ENCODE measurements at regions not wholly inside any gene's neighbourhood (a gene's known extent, or its start where the extent isn't known, plus 50 kb on each side); places are given as distances from the start of the nearest gene placed in this dataset.

DNA sequence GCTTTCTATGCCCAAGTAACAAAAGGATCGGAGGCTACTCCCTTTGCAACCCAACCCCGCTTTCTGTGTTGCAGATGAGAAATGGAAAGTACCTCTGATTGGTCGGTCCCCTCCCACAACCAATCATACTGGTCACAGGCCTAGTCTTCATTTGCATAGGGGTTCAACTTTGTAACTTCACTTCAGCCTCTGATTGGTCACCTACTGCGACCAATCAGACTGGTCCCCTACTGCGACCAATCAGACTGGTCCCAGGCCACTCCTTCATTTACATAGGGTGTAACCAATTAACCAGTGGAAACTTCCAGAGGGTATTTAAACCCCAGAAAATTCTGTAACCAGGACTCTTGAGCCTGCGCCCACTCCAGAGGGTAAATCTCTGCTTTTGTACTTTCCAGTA, 906.4 kb upstream of the TMEM132C start:
- H3K27ac ChIP-seq: no peak overlapping the region
- intact Hi-C loops (cut with DNase I; ENCODE audit: low total_unique reads): no loop called here
- peaks cover 0 to 9% (median 0%) of the 10 kb centered on the region in 8 donors for H3K9me3 ChIP-seq
- H3K4me1 ChIP-seq: no peaks in the 10 kb centered on the region
- no peak for DNase-seq
- WGBS, 5 donors: 80 to 95% (median 89%) methylated on average over 6 of the region's 6 CpGs
- H3K4me3 ChIP-seq: no peak overlapping the region
- H3K36me3 ChIP-seq: no peaks in the 10 kb centered on the region
- TF ChIP-seq, protein P1, sequence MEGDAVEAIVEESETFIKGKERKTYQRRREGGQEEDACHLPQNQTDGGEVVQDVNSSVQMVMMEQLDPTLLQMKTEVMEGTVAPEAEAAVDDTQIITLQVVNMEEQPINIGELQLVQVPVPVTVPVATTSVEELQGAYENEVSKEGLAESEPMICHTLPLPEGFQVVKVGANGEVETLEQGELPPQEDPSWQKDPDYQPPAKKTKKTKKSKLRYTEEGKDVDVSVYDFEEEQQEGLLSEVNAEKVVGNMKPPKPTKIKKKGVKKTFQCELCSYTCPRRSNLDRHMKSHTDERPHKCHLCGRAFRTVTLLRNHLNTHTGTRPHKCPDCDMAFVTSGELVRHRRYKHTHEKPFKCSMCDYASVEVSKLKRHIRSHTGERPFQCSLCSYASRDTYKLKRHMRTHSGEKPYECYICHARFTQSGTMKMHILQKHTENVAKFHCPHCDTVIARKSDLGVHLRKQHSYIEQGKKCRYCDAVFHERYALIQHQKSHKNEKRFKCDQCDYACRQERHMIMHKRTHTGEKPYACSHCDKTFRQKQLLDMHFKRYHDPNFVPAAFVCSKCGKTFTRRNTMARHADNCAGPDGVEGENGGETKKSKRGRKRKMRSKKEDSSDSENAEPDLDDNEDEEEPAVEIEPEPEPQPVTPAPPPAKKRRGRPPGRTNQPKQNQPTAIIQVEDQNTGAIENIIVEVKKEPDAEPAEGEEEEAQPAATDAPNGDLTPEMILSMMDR (IDR thresholded peaks at IDR 0.05 in 8 of 11, conservative IDR thresholded peaks at IDR 0.05 in 3 of 11): no peak
- no peak for TF ChIP-seq POLR2A (IDR thresholded peaks at IDR 0.05)
- no peak for TF ChIP-seq POLR2AphosphoS5 (IDR thresholded peaks at IDR 0.05)
- no peaks in the 10 kb centered on the region for H3K27me3 ChIP-seq (replicated peaks in 1 of 7)

DNA sequence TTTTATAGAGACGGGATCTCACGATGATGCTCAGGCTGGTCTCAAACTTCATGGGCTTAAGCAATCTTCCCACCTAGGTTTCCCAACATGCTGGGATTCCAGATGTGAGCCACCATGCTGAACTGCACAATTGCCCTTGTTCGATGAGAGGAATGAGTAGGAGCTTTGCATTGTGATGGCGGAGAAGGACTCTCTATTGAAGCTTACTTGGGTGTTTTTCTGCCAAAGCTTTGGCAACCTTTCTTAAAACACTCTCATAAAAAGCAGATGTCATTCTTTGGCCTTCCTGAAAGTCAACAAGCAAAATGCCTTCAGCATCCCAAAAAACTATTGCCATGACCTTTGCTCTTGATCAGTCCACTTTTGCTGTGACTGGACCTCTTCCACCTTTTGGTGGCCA, 904.8 kb upstream of the TMEM132C start:
- TF ChIP-seq POLR2AphosphoS5 (IDR thresholded peaks at IDR 0.05) (no peak), POLR2A (IDR thresholded peaks at IDR 0.05) (no peak)
- TF ChIP-seq, protein P1 (IDR thresholded peaks at IDR 0.05 in 8 of 11, conservative IDR thresholded peaks at IDR 0.05 in 3 of 11): no peak
- Histone ChIP-seq H3K4me3 (no peak overlapping the region), H3K36me3 (no peaks in the 10 kb centered on the region), H3K4me1 (no peaks in the 10 kb centered on the region), H3K9me3 (peaks cover 0 to 9% (median 0%) of the 10 kb centered on the region in 8 donors), H3K27ac (no peak overlapping the region), H3K27me3 (replicated peaks in 1 of 7) (no peaks in the 10 kb centered on the region)
- intact Hi-C loops (cut with DNase I; ENCODE audit: low total_unique reads): no loop called here
- 86 to 99% (median 94%) methylated on average over 4 of the region's 4 CpGs for WGBS, 5 donors
- DNase-seq: no peak

DNA sequence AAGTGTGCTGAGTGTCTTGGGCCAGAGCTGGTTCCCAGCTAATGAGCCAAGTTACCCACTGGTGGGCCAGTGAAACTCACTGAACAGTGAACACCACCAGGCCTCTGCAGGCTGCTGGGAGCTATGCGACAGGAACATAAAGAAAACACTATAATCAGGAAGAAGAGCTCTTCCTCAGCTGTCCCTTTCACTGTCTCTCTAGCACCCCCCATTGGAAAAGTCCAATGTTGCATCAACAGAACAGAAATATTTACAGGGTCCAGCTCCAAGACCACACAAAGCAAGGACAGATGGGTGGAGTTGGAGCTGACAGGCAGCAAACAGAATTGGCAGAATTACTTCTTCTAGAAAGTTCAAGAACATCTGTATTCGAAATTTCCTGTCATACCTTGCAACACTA, 903.6 kb upstream of the TMEM132C start:
- TF ChIP-seq POLR2A (IDR thresholded peaks at IDR 0.05) (no peak), POLR2AphosphoS5 (IDR thresholded peaks at IDR 0.05) (no peak)
- TF ChIP-seq, protein P1 (IDR thresholded peaks at IDR 0.05 in 8 of 11, conservative IDR thresholded peaks at IDR 0.05 in 3 of 11): no peak
- Histone ChIP-seq H3K9me3 (peaks cover 0 to 13% (median 1%) of the 10 kb centered on the region in 8 donors), H3K27ac (no peak overlapping the region), H3K27me3 (replicated peaks in 1 of 7) (no peaks in the 10 kb centered on the region), H3K4me1 (no peaks in the 10 kb centered on the region), H3K4me3 (no peak overlapping the region), H3K36me3 (no peaks in the 10 kb centered on the region)
- no peak for DNase-seq
- 42 to 58% (median 55%) methylated on average over 2 of the region's 2 CpGs for WGBS, 5 donors
- intact Hi-C loops (cut with DNase I; ENCODE audit: low total_unique reads): no loop called here

DNA sequence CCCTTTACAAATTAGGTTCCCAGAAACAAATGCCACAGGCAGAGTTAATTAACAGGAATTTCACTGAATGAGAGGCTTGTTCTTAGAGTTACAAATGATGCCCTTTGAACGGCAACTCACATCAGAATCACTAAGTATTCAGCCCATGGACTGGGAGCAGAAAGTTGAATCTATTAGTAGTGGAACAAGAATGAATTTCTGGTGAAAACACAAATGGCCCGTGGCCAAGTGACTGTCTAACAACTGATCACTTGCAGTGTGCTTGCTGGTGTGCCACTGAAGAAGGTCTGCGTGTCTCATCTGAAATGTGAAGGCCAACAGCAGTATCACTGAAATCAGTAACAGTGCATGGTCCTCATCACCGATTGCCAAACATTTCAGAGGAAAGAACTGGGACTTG, 893.4 kb upstream of the TMEM132C start:
- Histone ChIP-seq H3K27me3 (replicated peaks in 1 of 7) (no peaks in the 10 kb centered on the region), H3K4me3 (no peak overlapping the region), H3K4me1 (no peaks in the 10 kb centered on the region), H3K36me3 (no peaks in the 10 kb centered on the region), H3K9me3 (peaks cover 0 to 9% (median 0%) of the 10 kb centered on the region in 8 donors), H3K27ac (no peak overlapping the region)
- no peak for DNase-seq
- TF ChIP-seq, protein P1 (IDR thresholded peaks at IDR 0.05 in 8 of 11, conservative IDR thresholded peaks at IDR 0.05 in 3 of 11): no peak
- TF ChIP-seq POLR2AphosphoS5 (IDR thresholded peaks at IDR 0.05) (no peak), POLR2A (IDR thresholded peaks at IDR 0.05) (no peak)
- WGBS, 5 donors: 85 to 90% (median 89%) methylated on average over 4 of the region's 4 CpGs
- intact Hi-C loops (cut with DNase I; ENCODE audit: low total_unique reads): no loop called here
